ENCODE measurements at regions not wholly inside any gene's neighbourhood (a gene's known extent, or its start where the extent isn't known, plus 50 kb on each side); places are given as distances from the start of the nearest gene placed in this dataset.

- H4K20me1 ChIP-seq (ENCODE audit: low read length): no peaks in the 10 kb centered on the region
- POLR2A ChIA-PET (ENCODE audit: unreplicated experiment): no interaction called here
- H3K4me3 ChIP-seq (ENCODE audit: low read length): no peak overlapping the region
- no peak overlapping the region for H3K9ac ChIP-seq (ENCODE audit: low read length)
- H3K79me2 ChIP-seq (ENCODE audit: low read length): no peaks in the 10 kb centered on the region
- no TSS peak for BruUV-seq (replicated peaks)
- no peaks in the 10 kb centered on the region for H3K9me3 ChIP-seq (ENCODE audit: low read length)
- CTCF ChIA-PET: no interaction called here
- H2AFZ ChIP-seq (ENCODE audit: low read length): no peak overlapping the region
- ATAC-seq (no peak), DNase-seq (no peak)
- no peaks in the 10 kb centered on the region for H3F3A ChIP-seq (ENCODE audit: low read length, unreplicated experiment)
- no peaks in the 10 kb centered on the region for H3K9me2 ChIP-seq (replicated peaks; ENCODE audit: low read length)
- no peak overlapping the region for H3K4me2 ChIP-seq (ENCODE audit: low read length)
- H3K27ac ChIP-seq (ENCODE audit: low read length): no peak overlapping the region
- H3K36me3 ChIP-seq (ENCODE audit: low read depth, low read length): no peaks in the 10 kb centered on the region
- no peaks in the 10 kb centered on the region for H3K27me3 ChIP-seq (ENCODE audit: low read length)
- intact Hi-C loops (cut with micrococcal nuclease): no loop called here
- H3K4me1 ChIP-seq (ENCODE audit: insufficient read depth, low read length): no peaks in the 10 kb centered on the region
- TF ChIP-seq EZH2phosphoT487 (IDR thresholded peaks at IDR 0.05; ENCODE audit: borderline replicate concordance, low read length) (no peak), CTCF (conservative IDR thresholded peaks at IDR 0.05; ENCODE audit: low read depth, low read length) (no peak), EZH2 (IDR thresholded peaks at IDR 0.05; ENCODE audit: low read length, unreplicated experiment) (no peak)
These were observed 218.5 kb downstream of the ENC1 start for GRCh38 chr5:74422030-74422429.

- no peaks in the 10 kb centered on the region for H3K4me1 ChIP-seq (ENCODE audit: insufficient read depth, low read length)
- ChIA-PET CTCF (no interaction called here), POLR2A (ENCODE audit: unreplicated experiment) (no interaction called here)
- no peaks in the 10 kb centered on the region for H3F3A ChIP-seq (ENCODE audit: low read length, unreplicated experiment)
- H3K27me3 ChIP-seq (ENCODE audit: low read length): no peaks in the 10 kb centered on the region
- DNase-seq (no peak), ATAC-seq (no peak)
- intact Hi-C loops (cut with micrococcal nuclease): no loop called here
- no peaks in the 10 kb centered on the region for H4K20me1 ChIP-seq (ENCODE audit: low read length)
- H2AFZ ChIP-seq (ENCODE audit: low read length): no peak overlapping the region
- no peaks in the 10 kb centered on the region for H3K79me2 ChIP-seq (ENCODE audit: low read length)
- no TSS peak for BruUV-seq (replicated peaks)
- no peaks in the 10 kb centered on the region for H3K36me3 ChIP-seq (ENCODE audit: low read depth, low read length)
- TF ChIP-seq CTCF (conservative IDR thresholded peaks at IDR 0.05; ENCODE audit: low read depth, low read length) (no peak), EZH2phosphoT487 (IDR thresholded peaks at IDR 0.05; ENCODE audit: borderline replicate concordance, low read length) (no peak), EZH2 (IDR thresholded peaks at IDR 0.05; ENCODE audit: low read length, unreplicated experiment) (no peak)
- no peak overlapping the region for H3K4me2 ChIP-seq (ENCODE audit: low read length)
- no peak overlapping the region for H3K9ac ChIP-seq (ENCODE audit: low read length)
- no peaks in the 10 kb centered on the region for H3K9me3 ChIP-seq (ENCODE audit: low read length)
- H3K9me2 ChIP-seq (replicated peaks; ENCODE audit: low read length): no peaks in the 10 kb centered on the region
- no peak overlapping the region for H3K27ac ChIP-seq (ENCODE audit: low read length)
- H3K4me3 ChIP-seq (ENCODE audit: low read length): no peak overlapping the region
These were observed 219.2 kb downstream of the ENC1 start for GRCh38 chr5:74421377-74421776.

GRCh38 chr5:74420947-74421346, 219.6 kb downstream of the ENC1 start:
- no peaks in the 10 kb centered on the region for H3K36me3 ChIP-seq (ENCODE audit: low read depth, low read length)
- H3K27ac ChIP-seq (ENCODE audit: low read length): no peak overlapping the region
- CTCF ChIA-PET: no interaction called here
- no peaks in the 10 kb centered on the region for H3F3A ChIP-seq (ENCODE audit: low read length, unreplicated experiment)
- H3K9me3 ChIP-seq (ENCODE audit: low read length): no peaks in the 10 kb centered on the region
- BruUV-seq (replicated peaks): no TSS peak
- H2AFZ ChIP-seq (ENCODE audit: low read length): no peak overlapping the region
- POLR2A ChIA-PET (ENCODE audit: unreplicated experiment): no interaction called here
- no peaks in the 10 kb centered on the region for H3K4me1 ChIP-seq (ENCODE audit: insufficient read depth, low read length)
- DNase-seq: no peak
- no peaks in the 10 kb centered on the region for H3K79me2 ChIP-seq (ENCODE audit: low read length)
- ATAC-seq: no peak
- intact Hi-C loops (cut with micrococcal nuclease): no loop called here
- no peaks in the 10 kb centered on the region for H3K27me3 ChIP-seq (ENCODE audit: low read length)
- TF ChIP-seq EZH2 (IDR thresholded peaks at IDR 0.05; ENCODE audit: low read length, unreplicated experiment): no peak
- no peak for TF ChIP-seq EZH2phosphoT487 (IDR thresholded peaks at IDR 0.05; ENCODE audit: borderline replicate concordance, low read length)
- no peak for TF ChIP-seq CTCF (conservative IDR thresholded peaks at IDR 0.05; ENCODE audit: low read depth, low read length)
- H4K20me1 ChIP-seq (ENCODE audit: low read length): no peaks in the 10 kb centered on the region
- H3K9ac ChIP-seq (ENCODE audit: low read length): no peak overlapping the region
- H3K4me2 ChIP-seq (ENCODE audit: low read length): no peak overlapping the region
- no peak overlapping the region for H3K4me3 ChIP-seq (ENCODE audit: low read length)
- no peaks in the 10 kb centered on the region for H3K9me2 ChIP-seq (replicated peaks; ENCODE audit: low read length)
